HG03520 (cell line): ENCODE measurements at regions not wholly inside any gene's neighbourhood (a gene's known extent, or its start where the extent isn't known, plus 50 kb on each side); places are given as distances from the start of the nearest gene placed in this dataset.

Experiments used
- ATAC-seq: cut with Tn5 transposase; IDR thresholded peaks from one replicate; pipeline ENCODE4 v1.9.1; 2021; ENCODE audit warnings: mild to moderate bottlenecking, moderate library complexity; ENCODE audit not compliant: unreplicated experiment

- ATAC-seq: no peak
Observed at GRCh38 chr14:25108291-25108690, 58.3 kb upstream of the STXBP6 start.

- ATAC-seq: no peak
Observed at GRCh38 chr14:25103820-25104219, 53.9 kb upstream of the STXBP6 start.

GRCh38 chr14:25103271-25103670 lies 53.3 kb upstream of the STXBP6 start:
- no peak for ATAC-seq

DNA sequence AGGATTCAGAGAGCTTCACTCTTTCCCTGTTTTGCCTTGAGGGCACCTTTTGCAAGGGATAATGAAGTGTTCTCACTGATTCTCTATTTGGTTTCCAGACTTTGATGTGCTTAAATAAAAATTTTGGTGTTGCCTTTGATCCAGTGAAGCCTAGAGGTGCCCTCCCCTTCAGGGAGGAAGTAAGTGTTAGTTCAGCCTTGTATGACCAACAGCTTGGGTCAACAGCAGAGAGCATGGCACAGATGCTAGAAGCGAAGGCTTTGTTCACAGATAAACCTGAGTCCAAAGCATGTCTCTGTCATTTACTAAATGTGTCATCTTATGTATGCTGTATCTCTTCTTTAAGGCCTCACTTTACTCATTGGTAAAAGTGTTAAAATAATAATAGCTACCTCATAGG lies 52.8 kb upstream of the STXBP6 start:
- ATAC-seq: no peak

DNA sequence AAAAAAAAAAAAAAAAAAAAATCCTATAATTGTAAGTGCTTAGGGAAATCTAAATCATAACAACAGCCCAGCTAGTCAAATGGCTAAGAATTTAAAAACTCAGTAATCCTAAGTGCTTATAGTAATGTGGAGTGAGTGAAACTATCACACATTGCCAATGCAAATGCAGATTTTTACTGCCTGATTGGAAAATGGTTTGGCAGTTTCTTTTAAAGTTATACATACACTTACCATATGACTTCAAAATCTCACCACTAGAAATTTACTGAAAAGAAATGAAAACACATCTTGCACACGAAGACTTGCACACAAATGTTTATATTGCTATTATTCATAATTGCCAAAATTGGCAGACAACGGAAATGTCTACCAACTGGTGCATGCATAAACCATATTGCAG lies 51.3 kb upstream of the STXBP6 start:
- ATAC-seq: no peak
